Stimulated activated CD8-positive, alpha-beta memory T cell treated with anti-CD3 and anti-CD28 coated beads, Interleukin-4, amount 100 ng/mL, for 24 hours (primary cell): ENCODE measurements at regions not wholly inside any gene's neighbourhood (a gene's known extent, or its start where the extent isn't known, plus 50 kb on each side); places are given as distances from the start of the nearest gene placed in this dataset.
"Not testable (repeated sequence)": the region's sequence is repeated elsewhere in the genome, so short reads cannot be mapped to it uniquely, and the experiment has no call there.

Source experiments
- DNase-seq: peaks from one replicate; pipeline ENCODE4 v3.0.0-alpha.2; 2020; ENCODE audit warnings: low read depth

DNA sequence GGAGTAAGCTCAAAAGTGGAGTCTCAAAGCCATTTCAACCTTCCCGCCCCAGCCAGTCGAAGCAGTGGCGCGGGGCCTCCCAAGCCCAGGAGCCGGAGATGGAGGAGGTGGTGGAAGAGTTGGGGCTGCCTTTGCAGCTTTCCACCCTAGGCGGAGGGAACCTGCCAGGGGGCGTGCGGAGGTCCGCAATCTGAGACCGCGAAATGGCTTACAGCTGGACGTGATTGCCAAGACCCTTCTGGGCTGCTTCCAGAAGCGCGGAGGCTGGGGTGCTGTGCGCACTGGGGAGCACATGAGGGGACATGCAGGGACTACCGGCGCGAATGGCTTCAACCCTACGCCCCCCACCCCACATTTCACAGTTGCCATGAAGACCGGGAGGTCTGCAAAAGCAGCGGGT, 86.2 kb downstream of the PRR15 start:
- DNase-seq: no peak

GRCh38 chr7:29651477-29651876, 87.8 kb downstream of the PRR15 start:
- no peak for DNase-seq

DNA sequence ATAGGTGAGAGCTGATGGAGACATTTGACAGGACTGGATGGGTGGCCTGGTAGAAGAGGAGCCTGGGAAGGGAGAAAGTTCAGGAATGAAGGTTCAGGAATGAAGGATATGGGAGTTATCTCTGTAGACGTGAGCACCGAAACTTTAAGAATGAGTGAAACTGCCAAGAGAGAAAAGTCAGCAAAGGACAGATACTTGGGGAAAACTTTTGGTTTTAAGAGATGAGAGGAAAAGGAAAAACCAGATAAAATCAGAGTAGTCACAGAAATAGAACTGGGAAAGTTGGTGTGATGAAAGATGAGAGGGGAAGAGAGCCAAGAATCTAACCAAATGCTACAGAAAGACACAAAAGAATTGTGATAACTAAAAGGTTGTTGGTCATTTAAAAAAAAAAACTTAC, 88.9 kb downstream of the PRR15 start:
- no peak for DNase-seq

GRCh38 chr7:29654340-29654739, 90.7 kb downstream of the PRR15 start:
- not testable (repeated sequence) for DNase-seq

DNA sequence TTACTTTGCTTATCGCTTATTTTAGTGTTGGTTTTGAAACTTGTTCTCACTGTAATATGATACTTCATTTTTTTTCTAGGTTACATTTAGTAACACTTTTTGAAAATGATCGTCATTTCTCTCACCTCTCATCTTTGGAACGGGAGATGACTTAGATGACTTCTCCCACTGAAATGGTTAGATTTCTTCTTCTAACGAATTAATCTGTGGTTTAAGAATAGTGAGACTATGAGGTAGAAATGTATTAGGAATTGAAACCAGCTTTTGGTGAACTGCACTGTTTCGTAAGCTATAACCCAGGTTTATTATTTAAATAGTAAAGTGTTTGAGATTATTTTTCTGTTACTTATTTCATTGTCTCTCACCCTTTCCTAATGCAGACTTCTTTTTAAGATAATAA, 93.7 kb downstream of the PRR15 start:
- DNase-seq: no peak

- DNase-seq: no peak
Observed at GRCh38 chr7:29657856-29658255, 94.2 kb downstream of the PRR15 start.

- not testable (repeated sequence) for DNase-seq
Observed at GRCh38 chr7:29659213-29659612, 95.6 kb downstream of the PRR15 start.

GRCh38 chr7:29662899-29663298, 99.3 kb downstream of the PRR15 start:
- not testable (repeated sequence) for DNase-seq

DNA sequence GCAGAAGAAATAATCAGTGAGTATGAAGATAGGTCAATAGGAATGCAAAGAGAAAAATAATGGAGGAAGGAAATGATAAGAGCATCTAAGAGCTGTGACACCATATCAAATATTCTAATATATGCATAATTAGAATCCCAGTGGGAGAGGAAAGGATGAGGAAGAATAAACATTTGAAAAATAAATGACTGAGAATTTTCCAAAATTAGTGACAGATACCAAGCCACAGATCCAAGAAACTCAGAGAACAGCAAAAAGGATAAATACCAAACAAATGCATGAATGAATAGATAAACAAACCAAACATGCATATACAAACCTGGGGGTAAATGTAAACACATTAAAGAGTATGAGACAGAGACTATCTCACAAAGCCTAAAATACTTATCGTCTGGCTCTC, 101.4 kb downstream of the PRR15 start:
- DNase-seq: not testable (repeated sequence)

- not testable (repeated sequence) for DNase-seq
Observed at GRCh38 chr7:29667096-29667669, 103.5 kb downstream of the PRR15 start.

- DNase-seq: not testable (repeated sequence)
Observed at GRCh38 chr7:29671286-29671685, 107.7 kb downstream of the PRR15 start.

- not testable (repeated sequence) for DNase-seq
Observed at GRCh38 chr7:29673635-29674034, 110.0 kb downstream of the PRR15 start.

DNA sequence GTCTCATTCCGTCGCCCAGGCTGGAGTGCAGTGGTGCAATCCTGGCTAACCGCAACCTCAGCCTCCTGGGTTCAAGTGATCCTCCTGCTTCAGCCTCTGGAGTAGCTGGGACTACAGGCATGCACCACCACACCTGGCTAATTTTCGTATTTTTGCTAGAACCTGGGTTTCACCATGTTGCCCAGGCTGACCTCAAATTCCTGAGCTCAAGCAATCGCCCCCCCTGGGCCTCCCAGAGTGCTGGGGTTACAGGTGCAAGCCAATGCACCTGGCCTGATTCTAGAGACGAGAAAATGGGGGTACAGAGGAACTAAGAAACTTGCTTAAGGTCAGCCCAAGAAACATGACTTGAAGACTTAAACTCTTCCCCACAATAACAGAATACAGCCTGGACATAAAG, 111.0 kb downstream of the PRR15 start:
- DNase-seq: not testable (repeated sequence)

DNA sequence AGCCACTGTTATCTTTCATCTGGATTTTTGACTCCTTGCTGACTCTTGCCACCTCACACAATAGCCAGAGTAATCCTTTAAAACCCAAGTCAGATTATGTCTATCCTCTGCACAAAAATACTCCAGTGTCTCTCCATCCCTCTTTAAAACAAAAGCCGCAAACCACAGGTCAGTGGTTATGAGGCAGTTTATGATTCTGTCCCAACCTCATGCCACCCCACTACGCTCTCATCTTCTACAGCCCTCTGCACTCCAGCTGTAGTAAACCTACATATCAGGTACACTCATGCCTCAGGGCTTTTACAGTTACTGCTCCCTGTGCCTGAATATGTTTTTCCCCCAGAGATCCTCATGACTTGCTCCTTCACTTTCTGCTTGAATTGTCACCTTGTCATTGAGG, 113.6 kb downstream of the PRR15 start:
- not testable (repeated sequence) for DNase-seq

DNA sequence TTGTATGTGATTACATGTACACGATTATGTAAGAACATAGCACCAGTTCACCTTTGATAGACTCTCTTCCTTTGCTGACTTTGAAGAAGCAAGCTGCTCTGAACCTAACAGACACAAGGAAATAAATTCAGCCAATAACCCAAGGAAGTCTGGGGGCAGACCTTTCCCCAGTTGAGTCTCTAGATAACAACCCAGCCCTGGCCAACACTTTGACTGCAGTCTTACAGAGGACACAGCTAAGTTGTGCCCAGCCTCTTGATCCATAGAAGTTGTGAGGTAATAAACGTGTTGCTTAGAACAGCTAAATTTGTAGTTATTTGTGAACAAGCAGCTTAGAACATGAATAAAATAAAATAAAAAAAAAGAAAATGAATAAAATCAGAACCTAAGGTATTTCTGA, 116.3 kb downstream of the PRR15 start:
- not testable (repeated sequence) for DNase-seq

- DNase-seq: not testable (repeated sequence)
Observed at GRCh38 chr7:29680601-29681000, 117.0 kb downstream of the PRR15 start.

- DNase-seq: not testable (repeated sequence)
Observed at GRCh38 chr7:29684151-29684786, 120.6 kb downstream of the PRR15 start.

DNA sequence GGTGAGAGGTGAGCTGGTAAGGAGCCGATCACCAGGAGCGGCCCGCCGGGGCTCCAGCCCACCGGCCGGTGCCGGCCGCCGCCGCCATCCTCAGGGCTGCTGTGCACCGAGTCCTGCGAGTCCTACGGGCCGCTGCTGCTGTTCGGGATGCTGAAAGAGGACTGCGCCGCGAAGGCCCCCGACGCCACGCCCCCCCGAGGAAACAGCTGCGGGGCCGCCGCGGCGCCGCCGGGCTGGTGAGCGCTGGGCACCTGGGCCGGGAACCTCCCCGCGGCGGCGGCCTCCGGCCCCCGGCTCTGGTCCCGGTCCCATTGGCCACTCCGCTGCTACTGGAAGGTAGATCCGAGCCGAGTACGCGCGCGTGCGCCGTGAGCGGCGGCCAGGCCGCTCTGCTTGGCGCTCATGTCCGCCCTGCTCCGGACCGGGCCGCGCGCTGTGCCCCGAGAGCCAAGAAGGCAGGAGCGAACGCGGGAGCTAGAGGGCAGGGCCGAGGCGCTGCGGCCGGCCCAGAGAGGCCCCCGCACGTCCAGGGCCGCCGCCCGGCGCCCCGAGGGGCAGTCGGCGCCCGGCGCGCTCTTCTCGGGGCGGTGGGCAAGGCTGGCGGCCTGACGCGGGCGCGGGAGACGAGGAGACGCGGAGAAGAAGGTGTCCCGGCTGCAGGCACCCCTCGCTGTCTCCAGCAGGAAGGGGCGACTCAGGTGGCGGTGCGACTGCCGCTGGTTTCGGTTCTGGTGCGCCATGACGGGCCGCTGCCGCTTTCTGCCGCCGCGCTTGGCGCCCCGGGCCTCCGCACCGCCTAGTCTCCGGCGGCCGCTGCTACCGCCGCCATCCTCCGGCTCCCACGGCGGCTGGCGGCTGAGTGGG, 121.3 kb upstream of the WIPF3 start:
- peak; percentile 28 for DNase-seq

GRCh38 chr7:29685651-29686271, 120.5 kb upstream of the WIPF3 start:
- DNase-seq: not testable (repeated sequence)

- not testable (repeated sequence) for DNase-seq
Observed at GRCh38 chr7:29690510-29690909, 115.8 kb upstream of the WIPF3 start.

- DNase-seq: not testable (repeated sequence)
Observed at GRCh38 chr7:29696402-29696801, 109.9 kb upstream of the WIPF3 start.

- DNase-seq: not testable (repeated sequence)
Observed at GRCh38 chr7:29699723-29700122, 106.6 kb upstream of the WIPF3 start.
